NCI-H2029 treated with DMSO at 0.1 percent for 48 hours (cell line): ENCODE measurements at regions not wholly inside any gene's neighbourhood (a gene's known extent, or its start where the extent isn't known, plus 50 kb on each side); places are given as distances from the start of the nearest gene placed in this dataset.
"Not testable (repeated sequence)": the region's sequence is repeated elsewhere in the genome, so short reads cannot be mapped to it uniquely, and the experiment has no call there.

ENCODE experiments used
- DNase-seq: peaks from one replicate; lab custom pipeline; 2025; lab: John Stamatoyannopoulos, UW

- no peak for DNase-seq
Measured at GRCh38 chr10:118915161-118915560, 114.4 kb upstream of the NANOS1 start.

GRCh38 chr10:118916777-118917176 lies 112.7 kb upstream of the NANOS1 start:
- DNase-seq, result no peak

- DNase-seq, result no peak
Measured at GRCh38 chr10:118917701-118918100, 111.8 kb upstream of the NANOS1 start.

GRCh38 chr10:118918116-118918515 lies 111.4 kb upstream of the NANOS1 start:
- DNase-seq, result no peak

GRCh38 chr10:118918587-118918986 lies 110.9 kb upstream of the NANOS1 start:
- no peak for DNase-seq

GRCh38 chr10:118920206-118920605 lies 109.3 kb upstream of the NANOS1 start:
- DNase-seq, result no peak

GRCh38 chr10:118922226-118922625 lies 107.3 kb upstream of the NANOS1 start:
- no peak for DNase-seq

GRCh38 chr10:118922972-118923371 lies 106.5 kb upstream of the NANOS1 start:
- DNase-seq, result no peak

GRCh38 chr10:118924493-118924892 lies 105.0 kb upstream of the NANOS1 start:
- DNase-seq, result no peak

GRCh38 chr10:118925404-118926071 lies 104.0 kb upstream of the NANOS1 start:
- DNase-seq, result no peak

- DNase-seq, result no peak
Measured at GRCh38 chr10:118926072-118926417, 103.5 kb upstream of the NANOS1 start.

GRCh38 chr10:118926441-118926840 lies 103.1 kb upstream of the NANOS1 start:
- no peak for DNase-seq

GRCh38 chr10:118926903-118927302 lies 102.6 kb upstream of the NANOS1 start:
- DNase-seq, result no peak

GRCh38 chr10:118927321-118927720 lies 102.2 kb upstream of the NANOS1 start:
- DNase-seq, result no peak

GRCh38 chr10:118930614-118931013 lies 98.9 kb upstream of the NANOS1 start:
- DNase-seq, result no peak

GRCh38 chr10:118931436-118931835 lies 98.1 kb upstream of the NANOS1 start:
- no peak for DNase-seq

GRCh38 chr10:118932154-118932553 lies 97.4 kb upstream of the NANOS1 start:
- not testable (repeated sequence) for DNase-seq

- DNase-seq, result no peak
Measured at GRCh38 chr10:118937226-118937625, 92.3 kb upstream of the NANOS1 start.

GRCh38 chr10:118939211-118940007 lies 90.1 kb upstream of the NANOS1 start:
- DNase-seq, result no peak

- DNase-seq, result no peak
Measured at GRCh38 chr10:118940386-118940785, 89.1 kb upstream of the NANOS1 start.

GRCh38 chr10:118943253-118943652 lies 86.3 kb upstream of the NANOS1 start:
- no peak for DNase-seq

GRCh38 chr10:118944959-118945633 lies 84.4 kb upstream of the NANOS1 start:
- no peak for DNase-seq

- no peak for DNase-seq
Measured at GRCh38 chr10:118948786-118949185, 80.7 kb upstream of the NANOS1 start.
